ENCODE measurements at regions not wholly inside any gene's neighbourhood (a gene's known extent, or its start where the extent isn't known, plus 50 kb on each side); places are given as distances from the start of the nearest gene placed in this dataset.

DNA sequence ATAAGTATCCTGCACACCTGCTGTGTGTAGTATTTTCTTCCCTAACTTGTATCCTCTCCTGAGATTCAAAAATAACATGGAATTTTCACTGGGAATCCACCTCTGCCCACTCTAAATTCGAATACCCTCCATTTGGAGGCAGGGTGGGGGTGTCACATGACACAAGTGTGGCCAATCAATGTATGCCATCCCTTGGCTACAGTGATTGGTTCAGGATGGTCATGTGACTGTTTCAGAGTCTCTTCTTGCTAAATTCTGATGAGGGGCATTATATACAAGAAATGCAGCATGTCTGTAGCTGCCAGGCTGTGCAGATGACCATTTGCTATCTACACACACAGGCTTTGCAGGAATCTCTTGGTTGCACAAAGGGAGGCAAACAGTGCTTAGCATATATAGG is 86.8 kb upstream of the TMEM132C start:
- TF ChIP-seq EZH2 (IDR thresholded peaks at IDR 0.05; ENCODE audit: borderline replicate concordance, low read length) = no peak
- TF ChIP-seq, protein P1, sequence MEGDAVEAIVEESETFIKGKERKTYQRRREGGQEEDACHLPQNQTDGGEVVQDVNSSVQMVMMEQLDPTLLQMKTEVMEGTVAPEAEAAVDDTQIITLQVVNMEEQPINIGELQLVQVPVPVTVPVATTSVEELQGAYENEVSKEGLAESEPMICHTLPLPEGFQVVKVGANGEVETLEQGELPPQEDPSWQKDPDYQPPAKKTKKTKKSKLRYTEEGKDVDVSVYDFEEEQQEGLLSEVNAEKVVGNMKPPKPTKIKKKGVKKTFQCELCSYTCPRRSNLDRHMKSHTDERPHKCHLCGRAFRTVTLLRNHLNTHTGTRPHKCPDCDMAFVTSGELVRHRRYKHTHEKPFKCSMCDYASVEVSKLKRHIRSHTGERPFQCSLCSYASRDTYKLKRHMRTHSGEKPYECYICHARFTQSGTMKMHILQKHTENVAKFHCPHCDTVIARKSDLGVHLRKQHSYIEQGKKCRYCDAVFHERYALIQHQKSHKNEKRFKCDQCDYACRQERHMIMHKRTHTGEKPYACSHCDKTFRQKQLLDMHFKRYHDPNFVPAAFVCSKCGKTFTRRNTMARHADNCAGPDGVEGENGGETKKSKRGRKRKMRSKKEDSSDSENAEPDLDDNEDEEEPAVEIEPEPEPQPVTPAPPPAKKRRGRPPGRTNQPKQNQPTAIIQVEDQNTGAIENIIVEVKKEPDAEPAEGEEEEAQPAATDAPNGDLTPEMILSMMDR (IDR thresholded peaks at IDR 0.05; ENCODE audit: low read length) = no peak
